HG02588 (cell line): ENCODE measurements at regions not wholly inside any gene's neighbourhood (a gene's known extent, or its start where the extent isn't known, plus 50 kb on each side); places are given as distances from the start of the nearest gene placed in this dataset.

Experiments used
- ATAC-seq: cut with Tn5 transposase; IDR thresholded peaks from one replicate; pipeline ENCODE4 v1.9.1; 2021; ENCODE audit warnings: mild to moderate bottlenecking, moderate library complexity; ENCODE audit not compliant: unreplicated experiment

DNA sequence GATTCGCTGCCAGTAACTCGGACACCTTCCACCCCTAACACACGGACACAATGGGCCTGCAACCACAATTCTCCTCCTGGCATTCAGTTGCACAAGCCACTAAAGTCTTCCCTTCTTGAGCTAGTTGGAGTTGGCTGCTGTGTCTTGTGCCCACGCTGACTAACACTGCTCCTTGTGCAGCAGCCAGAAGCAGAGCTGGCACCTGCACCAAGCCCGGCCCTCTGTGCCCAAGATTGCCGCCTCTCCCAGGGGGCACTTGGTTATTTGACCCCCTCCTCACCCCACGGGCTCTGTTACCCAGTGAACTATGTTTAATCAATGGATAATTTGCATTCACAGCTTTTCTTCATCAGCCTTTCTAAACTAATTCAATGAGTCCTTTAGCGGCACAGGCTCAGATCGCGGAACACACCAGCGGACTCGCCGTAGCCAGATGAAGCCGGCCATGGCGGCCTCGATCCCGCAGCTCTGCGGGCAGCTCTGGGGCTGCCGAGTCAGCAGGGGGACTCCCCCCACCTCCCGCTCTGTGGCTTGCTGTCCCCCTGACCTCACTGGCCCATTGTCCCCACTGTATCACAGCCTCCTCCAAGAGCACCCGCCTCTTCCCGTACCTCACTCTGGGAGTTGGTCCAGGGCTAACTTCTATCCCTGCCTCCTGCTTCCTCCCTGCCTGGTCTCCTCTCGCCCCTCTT lies 94.8 kb upstream of the AFDN start:
- no peak for ATAC-seq

DNA sequence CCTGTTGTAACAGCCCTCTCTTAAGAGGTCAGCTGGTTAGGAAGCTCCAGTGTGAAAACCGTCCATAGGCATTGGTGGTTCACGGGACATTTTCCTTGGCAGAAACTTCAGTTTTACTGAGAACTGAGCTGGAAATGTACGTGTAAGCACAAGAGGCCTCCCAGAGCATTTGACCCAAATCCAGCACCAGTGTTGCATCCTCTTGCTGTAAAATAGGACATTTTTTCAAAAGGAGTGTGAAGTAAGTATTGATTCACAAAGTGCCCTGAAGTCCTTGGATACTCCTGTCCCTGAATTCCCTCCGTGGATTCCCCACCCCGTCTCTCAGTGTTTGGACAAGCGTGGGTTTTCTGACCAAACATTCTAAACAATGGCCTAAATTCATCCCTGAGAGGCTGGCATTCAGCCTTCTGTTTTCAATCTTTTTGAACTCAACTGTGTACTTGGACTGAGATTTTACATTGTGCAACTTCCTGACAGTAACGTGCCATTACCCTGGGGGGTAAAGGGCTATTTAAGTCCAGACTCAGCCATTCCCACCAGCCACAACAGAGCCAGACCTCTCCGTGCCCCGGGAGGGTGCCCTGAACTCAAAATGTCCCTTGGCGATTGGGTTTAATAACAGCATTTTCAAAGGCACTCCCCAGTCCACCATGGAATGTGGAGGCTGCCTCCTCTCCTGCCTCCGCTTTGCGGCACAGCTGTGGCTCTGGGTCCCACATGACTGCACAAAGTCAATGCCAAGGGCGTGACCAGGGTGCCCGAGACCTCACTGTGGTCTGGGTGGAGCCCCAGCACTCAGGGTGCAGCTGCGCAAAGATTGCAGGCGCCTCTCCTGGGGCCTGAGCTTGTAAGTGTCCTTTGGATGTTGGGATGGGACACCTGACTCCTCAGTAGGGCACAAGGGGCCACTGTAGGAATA lies 92.7 kb upstream of the AFDN start:
- ATAC-seq: no peak

DNA sequence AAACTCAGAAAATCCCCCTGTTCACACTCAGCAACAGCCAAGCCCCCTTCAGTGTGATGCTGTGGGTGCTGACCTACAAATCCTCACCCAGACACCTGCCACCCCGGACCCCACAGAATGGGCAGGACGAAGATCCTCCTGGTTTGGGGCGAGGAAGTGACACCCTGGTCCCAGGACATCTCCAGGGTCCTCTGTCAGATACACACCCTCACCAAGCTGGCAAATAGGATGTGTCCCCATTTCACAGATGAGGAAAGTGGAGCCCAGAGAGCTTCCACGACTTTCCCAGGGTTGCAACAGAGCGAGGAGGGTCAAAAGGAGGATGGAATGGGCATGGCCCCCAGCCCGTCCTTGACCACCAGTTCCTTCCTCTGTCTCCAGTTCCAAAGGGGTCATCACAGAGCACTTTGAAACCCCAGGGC lies 92.0 kb upstream of the AFDN start:
- ATAC-seq: no peak

DNA sequence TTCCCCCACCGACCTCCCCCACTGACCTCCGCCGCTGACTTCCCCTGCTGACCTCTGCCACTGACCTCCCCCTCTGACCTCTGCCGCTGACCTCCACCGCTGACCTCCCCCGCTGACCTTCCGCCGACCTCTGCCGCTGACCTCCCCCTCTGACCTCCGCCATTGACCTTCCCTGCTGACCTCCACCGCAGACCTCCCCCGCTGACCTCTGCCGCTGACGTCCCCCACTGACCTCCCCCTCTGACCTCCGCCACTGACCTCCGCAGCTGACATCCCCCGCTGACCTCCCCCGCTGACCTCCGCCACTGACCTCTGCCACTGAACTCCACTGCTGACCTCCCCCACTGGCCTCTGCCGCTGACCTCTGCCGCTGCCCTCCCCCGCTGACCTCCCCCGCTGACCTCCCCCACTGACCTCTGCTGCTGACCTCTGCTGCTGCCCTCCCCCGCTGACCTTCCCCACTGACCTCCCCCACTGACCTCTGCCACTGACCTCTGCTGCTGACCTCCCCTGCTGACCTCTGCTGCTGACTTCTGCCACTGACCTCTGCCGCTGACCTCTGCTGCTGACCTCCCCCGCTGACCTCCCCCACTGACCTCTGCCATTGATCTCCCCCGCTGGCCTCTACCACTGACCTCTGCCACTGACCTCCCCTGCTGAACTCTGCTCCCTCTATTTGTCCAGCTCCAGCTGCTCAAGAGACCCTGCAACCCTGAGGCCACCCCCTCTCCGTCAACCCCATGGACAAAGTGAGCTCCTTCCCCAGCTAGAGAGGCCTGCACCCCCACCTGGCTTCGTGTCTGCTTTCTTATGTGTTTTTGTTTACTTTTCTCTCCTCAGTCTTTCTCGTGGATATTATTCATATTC lies 91.4 kb upstream of the AFDN start:
- no peak for ATAC-seq

DNA sequence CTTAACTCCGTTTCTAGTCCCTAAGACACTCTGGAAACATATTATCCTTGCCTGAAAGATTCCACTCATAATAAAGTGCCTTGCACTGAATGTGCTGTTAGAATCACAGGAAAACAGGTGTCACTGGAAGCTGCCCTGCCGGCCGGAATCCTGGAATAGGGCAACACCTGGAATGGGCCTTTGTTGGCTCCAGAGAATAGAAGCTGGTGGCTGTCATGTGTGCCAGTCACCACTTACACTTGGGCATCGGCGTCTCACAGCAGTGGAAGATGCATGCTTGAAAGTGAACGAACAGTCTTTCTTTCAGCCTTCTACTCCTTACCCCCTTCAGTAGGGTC lies 90.8 kb upstream of the AFDN start:
- ATAC-seq: no peak

DNA sequence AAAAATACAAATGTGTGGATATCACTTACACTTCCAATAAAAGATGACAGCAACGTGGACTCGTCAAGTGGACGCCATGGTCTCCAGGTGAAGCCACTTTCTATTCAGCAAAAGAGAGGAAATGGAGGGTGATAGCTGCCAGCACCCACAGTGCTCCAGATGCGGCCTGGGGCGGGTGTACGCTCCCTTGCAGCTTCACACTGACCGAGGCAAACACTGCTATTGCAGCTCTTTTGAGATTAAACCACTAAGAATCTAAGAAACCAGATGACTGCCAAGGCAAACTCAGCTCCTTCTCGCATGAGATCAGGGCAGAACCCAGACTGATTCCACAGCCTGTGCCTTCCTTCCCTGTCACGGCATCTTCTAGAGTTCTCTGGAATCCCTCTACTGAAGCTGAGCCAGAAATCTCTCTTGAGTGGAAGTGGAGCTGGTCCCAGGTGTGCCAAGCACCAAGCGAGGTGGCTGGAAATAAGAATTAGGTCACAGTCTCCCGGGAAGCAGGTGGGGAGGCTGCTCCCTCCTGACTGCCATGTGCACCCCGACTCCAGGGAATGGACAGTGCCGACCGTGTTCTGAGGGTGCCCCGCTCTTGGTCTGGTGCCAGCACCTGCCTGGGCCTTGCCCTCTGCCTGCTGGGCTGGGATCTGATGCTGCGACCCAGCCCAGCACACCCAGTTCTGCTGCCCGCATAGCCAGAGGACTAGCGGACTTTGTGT lies 90.1 kb upstream of the AFDN start:
- ATAC-seq: no peak

DNA sequence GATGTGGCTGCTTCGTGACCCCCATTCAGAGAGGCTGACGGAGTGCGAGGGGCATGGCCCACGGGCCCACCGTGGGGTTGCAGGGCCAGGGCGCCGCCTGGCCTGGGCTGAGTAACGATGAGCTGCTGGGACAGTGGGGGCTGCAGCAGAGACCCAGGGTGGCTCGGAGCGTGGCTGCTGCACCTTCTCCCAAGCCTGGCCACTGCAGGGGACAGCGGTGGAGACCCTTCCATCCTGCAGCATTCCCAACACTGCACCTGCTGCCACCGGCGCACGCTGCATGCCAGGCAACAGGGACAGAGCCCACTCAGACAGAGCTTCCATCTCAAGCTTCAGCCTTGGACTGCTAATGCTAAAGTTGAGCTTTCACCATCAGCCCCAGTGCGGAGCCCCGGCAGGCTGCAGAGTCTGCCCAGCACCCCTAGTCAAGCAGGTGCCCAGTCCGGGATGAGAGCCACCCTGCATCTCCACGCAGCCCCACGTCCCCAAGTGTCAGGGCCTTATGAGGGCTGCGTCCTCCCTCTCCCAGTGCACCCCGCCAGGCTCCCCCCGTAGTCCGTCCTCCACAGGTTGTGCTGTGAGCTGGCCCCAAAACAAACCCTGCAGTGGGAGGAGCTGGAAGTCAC lies 89.4 kb upstream of the AFDN start:
- no peak for ATAC-seq

DNA sequence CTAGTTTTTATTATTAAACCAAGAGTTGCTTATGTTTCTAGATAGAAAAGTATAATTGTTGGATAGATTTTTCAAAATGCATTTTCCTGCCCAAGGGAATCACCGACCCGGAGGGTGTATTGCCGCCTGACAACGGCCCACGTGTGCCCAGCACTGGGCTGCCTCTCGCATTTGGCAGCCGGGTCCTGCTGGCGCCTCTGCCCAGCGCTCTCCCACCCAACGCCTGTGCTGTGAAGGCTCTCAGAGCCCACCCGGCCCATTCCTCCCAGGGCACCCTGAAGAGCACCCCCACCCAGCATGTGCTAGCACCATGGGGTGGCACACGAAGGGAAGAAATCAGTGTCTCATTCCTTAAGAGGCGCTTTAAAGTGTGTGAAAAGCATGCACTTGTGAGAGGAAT lies 88.3 kb upstream of the AFDN start:
- no peak for ATAC-seq

DNA sequence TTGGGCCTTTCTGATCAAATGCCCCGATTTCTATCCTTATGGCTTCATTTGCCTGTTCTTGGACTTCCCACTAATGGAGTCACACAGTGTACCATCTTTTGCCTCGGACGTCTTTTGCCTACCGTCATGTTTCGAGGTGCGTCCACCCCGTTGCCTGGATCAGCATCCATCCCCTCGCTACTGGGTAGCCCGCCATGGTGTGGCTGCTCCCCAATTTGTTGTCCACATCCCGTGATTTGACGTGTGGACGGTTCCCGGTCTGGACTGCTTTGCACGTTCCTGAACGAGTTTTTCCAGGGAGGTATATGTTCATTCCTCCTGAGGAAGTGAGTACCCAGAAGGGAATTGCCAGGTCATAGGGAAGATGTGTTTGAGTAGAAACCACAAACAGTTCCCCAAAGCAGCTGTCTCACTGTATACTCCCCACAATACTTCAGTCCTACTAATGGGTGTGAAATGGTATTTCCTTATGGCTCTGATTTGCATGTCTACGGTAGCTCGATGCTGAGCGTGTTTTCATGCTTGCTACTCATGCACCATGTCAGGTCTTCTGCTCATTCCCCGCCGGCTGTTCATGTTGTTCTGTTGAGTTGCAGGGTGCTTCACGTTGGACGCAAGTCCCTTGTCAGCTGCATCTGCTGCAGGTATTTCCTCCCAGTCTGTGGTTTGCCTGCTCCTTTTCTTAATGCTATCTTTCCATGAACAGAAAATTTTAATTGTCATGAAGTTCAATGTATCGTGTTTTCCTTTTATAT lies 86.8 kb upstream of the AFDN start:
- no peak for ATAC-seq

DNA sequence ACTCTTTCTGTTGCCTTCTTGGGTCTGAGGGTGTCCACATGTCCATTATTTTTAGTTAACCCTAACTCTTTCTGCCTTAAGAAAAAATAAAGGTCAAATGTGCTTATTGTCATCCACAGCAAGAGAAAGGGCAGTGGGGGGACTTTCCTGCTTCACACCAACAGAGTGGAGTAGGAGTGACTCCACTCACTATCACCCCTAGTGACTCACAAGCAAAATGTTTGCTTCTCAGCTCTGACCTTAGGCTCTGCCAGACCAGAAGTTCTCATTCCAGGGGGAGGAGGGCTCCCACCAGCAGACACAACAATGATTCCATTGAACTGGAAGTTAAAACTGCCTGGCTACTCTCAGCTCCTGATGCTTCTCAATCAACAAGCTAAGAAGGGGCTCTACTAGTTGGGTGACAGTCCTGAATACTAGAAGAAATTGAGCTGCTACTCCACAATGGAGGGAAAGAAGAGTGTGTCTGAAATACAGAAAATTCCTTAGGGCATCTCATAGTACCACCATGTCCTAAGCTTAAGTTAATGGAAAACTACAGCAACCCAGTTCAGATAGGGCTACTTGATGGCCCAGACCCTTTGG lies 83.9 kb upstream of the AFDN start:
- no peak for ATAC-seq

DNA sequence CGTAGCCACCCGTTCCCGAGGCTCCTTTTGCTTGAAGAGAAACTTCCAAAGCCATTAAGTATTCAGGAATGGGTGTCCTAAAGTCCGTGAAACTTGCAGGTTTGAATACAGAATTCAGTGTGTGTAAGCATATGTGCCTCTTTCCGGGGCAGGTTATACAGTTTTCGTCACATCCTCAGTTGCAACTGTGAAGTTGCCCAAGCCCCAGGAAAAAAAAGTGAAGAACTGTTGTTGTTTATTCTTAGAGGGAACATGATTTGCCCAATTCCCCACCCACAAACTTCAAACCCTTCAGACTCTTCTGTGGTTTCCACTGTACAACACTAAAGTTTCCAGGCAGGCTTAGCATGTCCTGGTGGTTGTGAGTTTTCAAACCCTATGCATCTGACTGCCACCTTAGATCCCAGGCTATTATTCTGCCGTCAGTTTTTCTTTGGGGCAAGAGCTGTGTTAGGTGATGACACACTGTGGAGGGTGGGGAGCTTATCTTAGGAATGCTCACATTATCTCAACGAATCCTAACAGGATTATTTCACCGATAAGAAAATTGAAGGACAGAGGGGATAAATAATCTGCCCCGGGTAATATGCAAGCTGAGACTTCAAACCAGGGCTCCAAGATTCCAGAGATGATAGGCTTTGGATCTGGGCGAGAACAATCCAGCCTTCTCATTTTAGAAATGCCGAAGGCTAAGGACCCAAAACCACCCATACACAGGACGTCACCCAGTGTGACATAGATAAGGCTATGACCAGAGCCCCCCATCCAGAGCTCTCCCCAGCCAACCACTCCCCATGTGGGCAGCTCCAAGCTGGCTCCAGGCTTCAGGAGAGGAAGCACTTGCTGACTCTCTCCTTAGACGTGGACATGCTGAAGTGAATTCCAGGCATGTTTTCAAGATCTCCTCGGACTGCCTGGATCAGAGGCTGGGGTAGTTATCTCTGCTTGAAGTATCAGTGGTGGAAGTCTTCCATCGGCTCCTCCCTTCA lies 81.7 kb upstream of the AFDN start:
- no peak for ATAC-seq

DNA sequence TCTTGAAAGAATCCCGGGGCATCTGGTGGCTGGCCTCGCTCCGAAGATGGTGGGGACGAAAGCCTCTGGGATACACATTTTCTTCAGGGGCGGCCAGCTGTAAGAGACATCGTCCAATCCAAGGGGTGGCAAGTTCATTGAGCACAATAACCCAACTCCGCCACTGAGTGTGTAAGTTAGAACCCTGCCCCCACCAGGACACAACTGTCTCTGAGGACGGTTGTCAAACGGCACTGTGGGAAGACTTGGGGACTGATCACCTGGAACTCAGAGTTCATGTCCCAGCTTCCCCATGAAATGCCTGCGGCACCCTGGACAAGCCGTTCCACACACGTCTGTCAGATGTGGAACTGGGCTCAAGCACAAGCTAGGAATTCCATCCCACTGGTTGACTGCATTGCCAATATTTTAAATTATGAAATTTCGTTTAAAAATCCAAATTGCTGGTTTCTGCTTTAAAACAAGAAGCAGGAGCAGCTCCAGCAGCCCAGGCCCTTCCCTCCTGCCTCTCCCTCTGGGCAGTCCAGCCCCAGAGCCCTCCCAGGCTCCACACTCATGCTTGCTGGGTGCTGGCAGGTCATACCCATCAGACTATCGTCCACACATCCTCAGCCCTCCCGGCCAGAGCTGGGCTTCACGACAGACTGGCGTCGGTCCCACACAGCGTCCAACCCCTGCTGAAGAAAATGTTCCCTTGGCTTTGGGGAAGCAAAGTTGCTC lies 80.9 kb upstream of the AFDN start:
- no peak for ATAC-seq

DNA sequence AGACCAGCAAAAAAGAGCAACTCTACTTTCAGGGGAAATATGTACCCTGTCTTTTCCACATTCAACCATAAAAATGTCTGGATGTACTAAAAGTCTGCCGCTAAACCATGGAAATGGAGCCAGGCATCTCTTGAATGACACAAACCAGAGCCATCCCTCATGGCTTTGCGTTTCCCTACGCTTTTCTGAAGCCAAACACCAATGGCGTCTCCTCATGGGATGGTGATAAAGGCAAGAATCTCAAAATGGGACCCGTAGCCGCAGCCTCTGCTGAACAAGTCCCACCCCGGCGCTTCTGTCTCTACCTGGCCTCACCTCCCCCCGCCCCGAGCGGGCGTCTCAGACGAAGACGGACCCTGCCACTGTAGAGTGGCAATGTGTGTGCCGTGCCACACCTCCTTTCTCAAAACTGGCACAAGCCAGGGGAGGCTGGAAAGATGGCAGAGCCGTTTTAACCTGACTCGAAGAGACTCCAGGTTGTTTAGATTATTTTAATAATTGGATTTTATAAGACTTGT lies 80.3 kb upstream of the AFDN start:
- no peak for ATAC-seq

DNA sequence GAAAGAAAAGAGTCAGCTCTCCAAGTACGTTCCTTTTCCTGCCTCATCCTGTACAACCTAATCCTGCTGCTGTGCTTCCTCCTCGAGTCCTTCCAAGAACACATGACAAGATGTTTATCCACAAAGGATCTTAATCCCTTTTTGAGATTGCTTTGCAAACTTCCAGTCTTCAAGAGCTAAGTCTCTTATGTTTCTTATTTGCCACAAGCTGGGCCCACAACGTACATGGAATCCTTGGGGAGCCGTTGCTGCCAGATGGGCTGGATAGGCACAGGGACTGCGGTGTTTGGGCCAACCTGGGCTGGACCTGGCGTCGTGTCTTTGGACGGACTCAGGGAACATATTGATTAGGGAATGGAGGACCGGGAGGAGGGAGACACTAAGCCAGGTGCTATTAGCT lies 79.7 kb upstream of the AFDN start:
- ATAC-seq: no peak

DNA sequence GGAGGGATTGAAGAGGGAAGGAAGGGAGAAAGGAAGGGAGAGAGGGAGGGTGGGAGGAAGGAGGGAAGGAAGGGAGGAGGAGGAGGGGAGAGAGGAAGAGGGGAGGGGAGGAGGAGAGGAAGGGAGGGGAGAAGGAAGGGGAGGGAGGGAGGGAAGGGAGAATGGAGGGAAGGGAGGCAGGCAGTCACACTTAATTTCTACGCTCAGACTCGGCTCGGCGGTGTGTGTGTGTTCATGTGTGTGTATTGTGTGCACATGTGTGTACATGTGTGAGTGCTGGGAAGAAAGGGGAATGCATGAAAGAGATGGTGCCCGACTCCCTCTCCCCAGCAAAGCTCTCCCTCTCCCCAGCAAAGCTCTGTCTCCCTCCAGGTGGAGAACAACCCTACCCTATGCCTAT lies 79.1 kb upstream of the AFDN start:
- ATAC-seq: no peak

DNA sequence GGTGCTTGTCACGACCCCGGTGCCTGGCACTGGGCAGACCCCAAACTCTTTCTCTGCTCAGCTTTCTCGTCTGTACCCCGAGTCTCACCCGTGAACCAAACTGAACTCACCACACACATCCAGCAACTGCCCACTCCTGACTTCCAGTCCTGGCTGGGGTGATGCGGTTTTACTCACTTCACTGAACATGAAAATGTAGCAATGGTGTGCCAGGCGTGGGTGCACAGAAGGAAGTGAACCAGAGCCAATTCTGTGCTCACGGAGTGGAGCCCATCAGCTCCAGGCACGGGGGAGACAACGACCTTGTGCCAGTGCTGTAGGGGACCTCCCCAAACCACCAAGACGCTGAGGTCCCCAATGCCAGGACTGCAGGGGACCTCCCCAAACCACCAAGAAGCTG lies 78.7 kb upstream of the AFDN start:
- no peak for ATAC-seq
